IgD-negative memory B cell (primary cell): ENCODE measurements at regions not wholly inside any gene's neighbourhood (a gene's known extent, or its start where the extent isn't known, plus 50 kb on each side); places are given as distances from the start of the nearest gene placed in this dataset.

Source experiments
- H3K27ac Mint-ChIP-seq, 3 donors: one replicate each; pipeline ENCODE4 v1.8.0; 2020 to 2022; ENCODE audit warnings: mild to moderate bottlenecking in 3 of 3, mixed read lengths in 3 of 3, moderate library complexity in 1 of 3
- H3K27me3 Mint-ChIP-seq: one replicate; pipeline ENCODE4 v1.8.0; 2021; ENCODE audit warnings: mixed read lengths
- H3K36me3 Mint-ChIP-seq: one replicate; pipeline ENCODE4 v1.8.0; 2020; ENCODE audit warnings: mild to moderate bottlenecking, mixed read lengths
- H3K4me1 Mint-ChIP-seq, 3 donors: one replicate each; pipeline ENCODE4 v1.8.0; 2020 to 2022; ENCODE audit warnings: mixed read lengths in 3 of 3, mild to moderate bottlenecking in 1 of 3
- H3K4me3 Mint-ChIP-seq, 4 donors: one replicate each; pipeline ENCODE4 v1.8.0; 2020 to 2022; ENCODE audit warnings: mild to moderate bottlenecking in 4 of 4, mixed read lengths in 4 of 4, moderate library complexity in 3 of 4
- H3K9me3 Mint-ChIP-seq, 3 donors: one replicate each; pipeline ENCODE4 v1.8.0; 2020 to 2021; ENCODE audit warnings: mixed read lengths in 3 of 3, mild to moderate bottlenecking in 1 of 3

- H3K27ac Mint-ChIP-seq = no peak overlapping the region
- H3K36me3 Mint-ChIP-seq = no peaks in the 10 kb centered on the region
- H3K4me1 Mint-ChIP-seq = no peaks in the 10 kb centered on the region
- no peaks in the 10 kb centered on the region for H3K9me3 Mint-ChIP-seq
- H3K27me3 Mint-ChIP-seq = peaks cover 12% of the 10 kb centered on the region
- H3K4me3 Mint-ChIP-seq = peak overlapping the region in 1 of 4 donors; percentile 31
Observed at GRCh38 chr20:54306985-54307710, 99.3 kb downstream of the PFDN4 start.

GRCh38 chr20:54308804-54309203, 100.9 kb downstream of the PFDN4 start:
- no peak overlapping the region for H3K27ac Mint-ChIP-seq
- no peak overlapping the region for H3K4me3 Mint-ChIP-seq
- no peaks in the 10 kb centered on the region for H3K4me1 Mint-ChIP-seq
- peaks cover 0 to under 1% (median 0%) of the 10 kb centered on the region in 3 donors for H3K9me3 Mint-ChIP-seq
- no peaks in the 10 kb centered on the region for H3K36me3 Mint-ChIP-seq
- peaks cover 9% of the 10 kb centered on the region for H3K27me3 Mint-ChIP-seq

GRCh38 chr20:54318892-54319291, 111.0 kb downstream of the PFDN4 start:
- Mint-ChIP-seq H3K36me3 (no peaks in the 10 kb centered on the region), H3K4me3 (no peak overlapping the region), H3K27ac (no peak overlapping the region), H3K9me3 (peaks cover 0 to under 1% (median 0%) of the 10 kb centered on the region in 3 donors), H3K4me1 (no peaks in the 10 kb centered on the region), H3K27me3 (peaks cover 3% of the 10 kb centered on the region)

GRCh38 chr20:54320148-54320607, 112.3 kb downstream of the PFDN4 start:
- peaks cover 3% of the 10 kb centered on the region for H3K27me3 Mint-ChIP-seq
- H3K9me3 Mint-ChIP-seq = no peaks in the 10 kb centered on the region
- H3K27ac Mint-ChIP-seq = no peak overlapping the region
- H3K4me1 Mint-ChIP-seq = no peaks in the 10 kb centered on the region
- no peak overlapping the region for H3K4me3 Mint-ChIP-seq
- H3K36me3 Mint-ChIP-seq = no peaks in the 10 kb centered on the region

- no peak overlapping the region for H3K4me3 Mint-ChIP-seq
- peaks cover 2% of the 10 kb centered on the region for H3K27me3 Mint-ChIP-seq
Observed at GRCh38 chr20:54321352-54322087, 113.6 kb downstream of the PFDN4 start.

GRCh38 chr20:54323227-54323734, 115.4 kb downstream of the PFDN4 start:
- peaks cover 0 to 1% (median 0%) of the 10 kb centered on the region in 3 donors for H3K9me3 Mint-ChIP-seq
- H3K4me1 Mint-ChIP-seq = no peaks in the 10 kb centered on the region
- no peak overlapping the region for H3K4me3 Mint-ChIP-seq
- no peaks in the 10 kb centered on the region for H3K36me3 Mint-ChIP-seq
- peaks cover 2% of the 10 kb centered on the region for H3K27me3 Mint-ChIP-seq
- H3K27ac Mint-ChIP-seq = no peak overlapping the region

More at GRCh38 chr20:54321352-54322087, 113.6 kb downstream of the PFDN4 start:
- no peaks in the 10 kb centered on the region for H3K9me3 Mint-ChIP-seq
- no peaks in the 10 kb centered on the region for H3K36me3 Mint-ChIP-seq
- no peaks in the 10 kb centered on the region for H3K4me1 Mint-ChIP-seq
- H3K27ac Mint-ChIP-seq = no peak overlapping the region

GRCh38 chr20:54324041-54324440, 116.2 kb downstream of the PFDN4 start:
- Mint-ChIP-seq H3K4me3 (no peak overlapping the region), H3K4me1 (no peaks in the 10 kb centered on the region), H3K27me3 (peaks cover 2% of the 10 kb centered on the region), H3K36me3 (no peaks in the 10 kb centered on the region), H3K9me3 (peaks cover 0 to 1% (median 0%) of the 10 kb centered on the region in 3 donors), H3K27ac (no peak overlapping the region)

GRCh38 chr20:54324652-54325285, 116.9 kb downstream of the PFDN4 start:
- Mint-ChIP-seq H3K36me3 (no peaks in the 10 kb centered on the region), H3K4me3 (peak overlapping the region in 1 of 4 donors; percentile 3), H3K27ac (no peak overlapping the region), H3K4me1 (no peaks in the 10 kb centered on the region), H3K27me3 (no peaks in the 10 kb centered on the region), H3K9me3 (peaks cover 0 to 1% (median 0%) of the 10 kb centered on the region in 3 donors)

GRCh38 chr20:54335299-54335698, 127.4 kb downstream of the PFDN4 start:
- Mint-ChIP-seq H3K27me3 (no peaks in the 10 kb centered on the region), H3K9me3 (peaks cover 0 to 3% (median 2%) of the 10 kb centered on the region in 3 donors), H3K36me3 (peaks cover 3% of the 10 kb centered on the region), H3K4me3 (no peak overlapping the region), H3K4me1 (peaks cover 0 to 3% (median 0%) of the 10 kb centered on the region in 3 donors), H3K27ac (no peak overlapping the region)

GRCh38 chr20:54337144-54337543, 129.3 kb downstream of the PFDN4 start:
- Mint-ChIP-seq H3K27ac (no peak overlapping the region), H3K4me1 (no peaks in the 10 kb centered on the region), H3K9me3 (peaks cover 0 to 3% (median 2%) of the 10 kb centered on the region in 3 donors), H3K36me3 (peaks cover 3% of the 10 kb centered on the region), H3K4me3 (peak overlapping the region in 1 of 4 donors; percentile 46), H3K27me3 (no peaks in the 10 kb centered on the region)

- Mint-ChIP-seq H3K36me3 (peaks cover 3% of the 10 kb centered on the region), H3K4me3 (no peak overlapping the region), H3K27ac (no peak overlapping the region), H3K9me3 (peaks cover 0 to 5% (median 2%) of the 10 kb centered on the region in 3 donors), H3K27me3 (no peaks in the 10 kb centered on the region), H3K4me1 (no peaks in the 10 kb centered on the region)
Observed at GRCh38 chr20:54339093-54339492, 131.2 kb downstream of the PFDN4 start.

- H3K27ac Mint-ChIP-seq = no peak overlapping the region
- no peaks in the 10 kb centered on the region for H3K36me3 Mint-ChIP-seq
- no peak overlapping the region for H3K4me3 Mint-ChIP-seq
- H3K27me3 Mint-ChIP-seq = peaks cover under 1% of the 10 kb centered on the region
- peaks cover 0 to 5% (median 2%) of the 10 kb centered on the region in 3 donors for H3K9me3 Mint-ChIP-seq
- no peaks in the 10 kb centered on the region for H3K4me1 Mint-ChIP-seq
Observed at GRCh38 chr20:54340206-54340605, 132.3 kb downstream of the PFDN4 start.

GRCh38 chr20:54340667-54341081, 132.8 kb downstream of the PFDN4 start:
- peaks cover 2% of the 10 kb centered on the region for H3K27me3 Mint-ChIP-seq
- no peak overlapping the region for H3K27ac Mint-ChIP-seq
- H3K4me3 Mint-ChIP-seq = no peak overlapping the region
- peaks cover 0 to 4% (median 2%) of the 10 kb centered on the region in 3 donors for H3K9me3 Mint-ChIP-seq
- no peaks in the 10 kb centered on the region for H3K4me1 Mint-ChIP-seq
- no peaks in the 10 kb centered on the region for H3K36me3 Mint-ChIP-seq

- H3K9me3 Mint-ChIP-seq = peaks cover 3 to 5% (median 3%) of the 10 kb centered on the region in 3 donors
- no peak overlapping the region for H3K4me3 Mint-ChIP-seq
- H3K36me3 Mint-ChIP-seq = no peaks in the 10 kb centered on the region
- H3K27ac Mint-ChIP-seq = no peak overlapping the region
- H3K27me3 Mint-ChIP-seq = peaks cover 2% of the 10 kb centered on the region
- no peaks in the 10 kb centered on the region for H3K4me1 Mint-ChIP-seq
Observed at GRCh38 chr20:54342258-54342920, 133.0 kb upstream of the DOK5 start.
